GM18861 (cell line): ENCODE measurements at regions not wholly inside any gene's neighbourhood (a gene's known extent, or its start where the extent isn't known, plus 50 kb on each side); places are given as distances from the start of the nearest gene placed in this dataset.

Experiments
- ATAC-seq: cut with Tn5 transposase; IDR thresholded peaks from one replicate; pipeline ENCODE4 v1.9.1; 2021; ENCODE audit not compliant: unreplicated experiment

DNA sequence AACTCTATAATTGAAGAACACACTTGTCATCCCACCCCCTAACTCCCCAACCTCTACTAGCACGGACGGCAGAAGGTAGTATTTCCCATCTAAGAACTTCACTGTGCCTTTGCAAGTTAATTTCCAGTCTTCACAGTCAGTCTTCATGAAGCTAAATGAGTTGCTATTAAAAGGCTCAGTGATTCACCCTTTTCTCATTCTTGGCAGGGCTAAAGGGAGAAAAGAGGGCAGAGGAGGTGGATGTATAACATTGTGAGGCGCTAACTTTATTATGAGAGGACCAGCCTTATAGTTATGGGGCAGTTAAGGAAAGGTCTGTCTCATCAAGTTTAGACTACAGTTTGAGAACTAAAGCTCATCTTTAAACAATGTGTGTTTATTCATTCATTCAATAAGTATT lies 161.0 kb upstream of the S100G start:
- ATAC-seq = no peak

DNA sequence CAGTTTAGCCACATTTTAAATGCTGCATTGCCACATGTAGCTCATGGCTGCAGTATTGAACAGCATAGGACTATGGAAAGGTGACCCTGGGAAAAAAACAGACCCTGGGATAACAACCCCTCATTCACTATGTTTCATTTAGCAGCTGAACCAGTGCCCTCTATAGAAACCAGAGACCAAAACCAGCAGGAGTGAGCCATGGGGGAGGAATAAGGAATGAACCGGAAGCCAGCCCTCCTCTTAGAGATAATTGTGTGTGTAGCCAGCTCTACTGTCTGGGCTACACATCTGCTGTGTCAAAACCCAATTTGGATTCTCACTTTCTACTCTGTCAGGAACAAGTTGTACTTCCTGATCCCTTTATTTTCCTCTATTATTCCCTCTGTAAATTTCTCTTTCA lies 158.5 kb upstream of the S100G start:
- ATAC-seq = no peak

- ATAC-seq = no peak
These were observed 153.8 kb upstream of the S100G start for GRCh38 chrX:16496175-16496574.

DNA sequence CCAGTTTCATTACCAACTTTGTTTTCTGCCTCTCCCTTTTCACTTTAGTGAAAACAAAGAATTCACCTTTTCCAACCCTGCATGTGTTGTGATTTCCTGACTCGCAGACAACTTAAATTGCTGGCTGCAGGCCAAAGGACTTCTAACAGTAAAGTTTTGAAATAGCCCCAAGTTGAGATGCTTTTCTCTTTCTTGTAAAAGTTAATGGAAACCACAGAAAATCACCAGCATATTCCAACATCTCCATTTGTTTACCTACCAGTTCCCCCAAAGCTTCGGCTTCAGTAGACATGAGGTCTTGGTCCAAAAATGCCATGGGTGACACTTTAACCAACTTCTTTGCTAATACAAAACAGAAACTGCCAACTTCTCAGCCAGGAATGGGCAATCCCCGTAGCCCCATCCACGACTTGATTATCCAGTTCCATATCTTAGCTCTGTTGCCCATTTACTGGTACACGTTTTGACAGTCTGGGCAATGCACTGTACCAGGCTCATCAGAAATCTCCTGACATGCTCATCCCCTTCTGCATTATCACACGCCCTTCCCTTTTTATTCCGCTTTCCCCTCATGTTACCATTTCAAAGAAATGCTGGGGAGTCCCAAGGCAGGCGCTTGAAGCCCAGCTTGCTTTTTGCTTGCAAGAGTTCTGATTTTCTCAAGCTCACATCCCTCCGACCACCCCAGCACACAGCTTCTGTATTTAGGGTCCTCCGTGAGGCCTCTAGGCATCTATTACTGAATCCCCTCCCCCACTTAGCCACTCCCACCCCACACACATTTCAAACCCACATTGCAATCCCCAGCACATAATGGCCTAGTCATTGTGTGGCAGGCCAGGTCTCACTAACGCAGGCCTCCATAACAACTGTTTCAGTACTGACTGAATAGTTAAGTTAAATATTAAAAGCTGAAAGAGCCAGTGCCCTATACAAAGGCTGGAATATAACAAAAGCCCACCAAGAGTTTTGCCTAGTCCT lies 137.9 kb upstream of the S100G start:
- ATAC-seq = no peak

GRCh38 chrX:16516232-16516876 lies 133.6 kb upstream of the S100G start:
- no peak for ATAC-seq

GRCh38 chrX:16517039-16517605 lies 132.8 kb upstream of the S100G start:
- no peak for ATAC-seq

GRCh38 chrX:16518131-16518530 lies 131.8 kb upstream of the S100G start:
- no peak for ATAC-seq

DNA sequence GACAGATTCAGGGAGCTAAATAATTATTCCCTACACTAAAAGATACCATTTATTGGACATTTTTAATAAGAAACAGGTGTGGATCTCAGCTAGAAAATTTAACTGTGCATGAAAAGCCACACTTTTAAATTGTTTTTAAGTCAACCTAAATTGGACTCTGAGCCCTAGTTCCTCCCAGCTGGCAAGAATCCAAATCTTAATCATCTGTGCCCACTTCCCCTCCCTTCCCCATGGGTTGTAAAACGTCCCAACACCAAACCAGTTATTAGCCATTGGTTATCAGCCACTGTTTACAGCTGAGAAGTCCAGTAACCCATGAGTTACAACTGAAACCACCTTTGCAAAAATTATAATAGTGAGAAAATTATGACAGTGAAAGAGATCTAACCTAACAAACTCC lies 125.6 kb upstream of the S100G start:
- no peak for ATAC-seq

- no peak for ATAC-seq
These were observed 124.0 kb upstream of the S100G start for GRCh38 chrX:16526003-16526402.

DNA sequence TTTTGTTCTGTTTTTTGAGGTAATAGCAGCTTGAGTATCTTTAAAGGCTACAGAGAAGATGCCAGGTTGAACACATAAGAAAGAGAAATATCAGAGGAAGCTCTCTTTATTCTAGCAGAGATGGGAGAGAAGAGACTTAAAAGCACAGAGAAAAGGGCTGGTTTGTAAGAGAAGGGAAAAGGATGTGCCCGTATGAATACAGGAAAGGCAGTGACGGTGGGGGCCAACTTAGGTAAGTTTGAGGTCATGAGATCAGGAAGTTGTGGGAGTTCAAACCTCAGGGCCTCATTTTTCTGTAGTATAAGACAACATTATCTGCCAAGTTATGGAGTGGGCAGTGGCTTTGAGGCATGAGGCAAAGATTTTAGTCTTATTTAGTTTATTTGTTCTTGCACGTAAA lies 121.3 kb upstream of the S100G start:
- ATAC-seq = no peak
